LNCAP (cell line): ENCODE measurements at regions not wholly inside any gene's neighbourhood (a gene's known extent, or its start where the extent isn't known, plus 50 kb on each side); places are given as distances from the start of the nearest gene placed in this dataset.

ENCODE experiments used
- TF ChIP-seq, protein P1 (sequence below): fragments of 450-650 bp; IDR thresholded peaks from 2 replicates; pipeline ENCODE4 v1.5.1; 2017; ENCODE audit warnings: mild to moderate bottlenecking

DNA sequence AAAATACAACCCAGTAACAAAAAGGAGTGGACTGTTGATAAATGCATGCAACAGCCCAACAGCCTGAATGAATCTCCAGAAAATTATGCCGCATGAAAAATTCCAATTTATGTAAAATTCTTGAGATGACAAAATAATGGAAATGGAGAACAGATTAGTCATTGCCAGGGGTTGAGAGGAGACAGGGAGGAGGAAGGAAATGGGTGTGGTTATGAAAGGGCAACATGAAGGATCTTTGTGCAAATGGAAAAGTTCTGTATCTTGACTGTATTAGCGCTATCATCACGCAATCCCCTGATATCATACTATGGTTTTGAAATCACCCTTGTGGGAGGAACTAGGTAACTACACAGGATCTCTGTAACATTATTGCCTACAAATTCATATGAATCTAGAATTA lies 1058.3 kb upstream of the RBFOX1 start:
- TF ChIP-seq, protein P1, sequence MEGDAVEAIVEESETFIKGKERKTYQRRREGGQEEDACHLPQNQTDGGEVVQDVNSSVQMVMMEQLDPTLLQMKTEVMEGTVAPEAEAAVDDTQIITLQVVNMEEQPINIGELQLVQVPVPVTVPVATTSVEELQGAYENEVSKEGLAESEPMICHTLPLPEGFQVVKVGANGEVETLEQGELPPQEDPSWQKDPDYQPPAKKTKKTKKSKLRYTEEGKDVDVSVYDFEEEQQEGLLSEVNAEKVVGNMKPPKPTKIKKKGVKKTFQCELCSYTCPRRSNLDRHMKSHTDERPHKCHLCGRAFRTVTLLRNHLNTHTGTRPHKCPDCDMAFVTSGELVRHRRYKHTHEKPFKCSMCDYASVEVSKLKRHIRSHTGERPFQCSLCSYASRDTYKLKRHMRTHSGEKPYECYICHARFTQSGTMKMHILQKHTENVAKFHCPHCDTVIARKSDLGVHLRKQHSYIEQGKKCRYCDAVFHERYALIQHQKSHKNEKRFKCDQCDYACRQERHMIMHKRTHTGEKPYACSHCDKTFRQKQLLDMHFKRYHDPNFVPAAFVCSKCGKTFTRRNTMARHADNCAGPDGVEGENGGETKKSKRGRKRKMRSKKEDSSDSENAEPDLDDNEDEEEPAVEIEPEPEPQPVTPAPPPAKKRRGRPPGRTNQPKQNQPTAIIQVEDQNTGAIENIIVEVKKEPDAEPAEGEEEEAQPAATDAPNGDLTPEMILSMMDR: no peak

DNA sequence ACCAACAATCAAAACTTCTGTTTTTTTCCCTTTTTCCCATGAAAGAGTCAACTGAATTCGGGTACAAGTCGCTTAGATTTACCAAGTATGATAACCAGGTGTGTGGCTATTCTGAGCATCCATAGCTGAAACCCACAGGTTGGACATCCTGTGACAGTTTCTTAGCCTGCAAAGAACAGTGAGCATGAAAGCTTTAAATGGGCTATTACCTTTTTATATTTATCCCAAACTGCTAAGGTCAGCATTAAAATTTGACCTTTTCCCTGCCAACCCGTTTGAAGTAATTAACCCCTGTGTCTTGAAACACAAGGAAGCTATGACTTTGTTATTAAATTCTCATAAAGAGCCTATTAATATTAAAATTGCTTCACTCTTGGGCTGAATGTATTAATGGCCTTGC lies 1065.0 kb upstream of the RBFOX1 start:
- TF ChIP-seq, protein P1: no peak

DNA sequence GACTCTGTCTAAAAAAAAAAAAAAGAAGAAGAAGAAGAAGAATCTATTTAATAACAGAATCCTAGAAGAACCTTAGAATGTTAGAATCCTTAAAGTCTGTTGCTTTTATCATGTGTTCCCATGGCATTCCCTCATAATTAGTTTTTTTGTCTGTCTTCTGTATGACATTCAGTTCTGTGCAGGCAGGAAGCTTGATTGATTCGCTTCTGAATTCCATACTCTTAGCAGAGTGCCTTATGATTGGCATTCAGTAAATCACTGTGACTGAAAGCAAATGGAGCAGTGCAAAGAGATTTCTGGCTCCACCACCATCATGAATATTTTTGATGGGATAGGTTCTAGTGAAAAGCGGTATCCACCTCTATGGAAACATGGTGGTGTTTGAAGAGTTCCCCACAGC lies 1065.9 kb upstream of the RBFOX1 start:
- TF ChIP-seq, protein P1: no peak

DNA sequence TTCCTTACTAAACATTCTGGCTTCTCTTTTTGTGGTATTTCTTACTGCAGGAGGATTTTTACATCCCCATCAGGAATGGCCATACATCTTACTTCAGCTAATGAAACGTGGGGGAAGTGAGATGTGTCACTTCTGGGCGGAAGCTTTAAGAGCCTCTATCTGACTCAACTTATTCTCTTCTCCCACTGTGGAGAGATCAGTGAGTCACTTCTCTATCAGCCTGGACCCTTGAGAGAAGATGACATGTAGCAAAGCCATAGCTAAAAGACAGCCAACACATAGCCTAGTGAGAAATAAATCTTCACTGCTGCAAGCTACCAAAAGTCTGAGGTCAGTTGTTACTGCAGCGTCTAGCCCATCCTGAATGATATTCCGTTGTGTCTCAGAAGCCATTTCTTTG lies 1066.7 kb upstream of the RBFOX1 start:
- TF ChIP-seq, protein P1: no peak

DNA sequence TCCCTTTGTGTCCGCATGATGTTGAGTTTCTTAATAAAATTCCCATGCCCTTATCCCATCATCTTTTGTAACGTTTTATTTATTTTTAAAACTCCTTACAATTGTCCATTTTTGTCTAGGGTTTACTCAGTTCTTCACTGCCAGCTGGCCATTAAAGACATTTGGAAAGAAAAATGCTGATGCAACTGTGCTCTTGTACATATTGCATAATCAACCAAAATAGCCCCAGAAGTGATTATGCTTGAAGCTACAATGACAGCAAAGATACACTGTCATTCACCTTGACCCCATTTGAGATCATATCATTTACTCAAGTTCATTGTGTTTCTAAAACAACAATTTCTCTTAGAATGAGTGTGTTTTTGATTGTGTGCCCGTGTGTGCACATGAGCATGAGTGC lies 1074.6 kb upstream of the RBFOX1 start:
- TF ChIP-seq, protein P1: no peak

DNA sequence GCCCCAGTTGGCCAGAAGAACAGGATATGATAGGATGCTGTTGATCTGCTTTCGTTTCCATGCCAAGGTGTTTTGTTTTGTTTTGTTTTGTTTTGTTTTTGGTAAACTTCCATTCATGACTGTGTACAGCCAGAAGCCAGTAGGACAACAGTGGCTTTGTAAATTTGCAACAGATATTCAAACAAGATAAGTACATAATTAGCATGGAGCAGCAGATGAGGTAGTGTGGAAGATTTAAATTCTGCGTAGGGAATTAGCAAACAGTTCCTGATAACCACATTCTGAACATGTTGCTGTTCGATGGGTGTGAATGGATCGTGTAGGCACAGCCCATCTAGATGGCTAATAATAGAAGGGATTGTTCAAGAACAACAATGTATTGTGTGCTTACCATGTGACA lies 1080.1 kb upstream of the RBFOX1 start:
- TF ChIP-seq, protein P1: no peak

DNA sequence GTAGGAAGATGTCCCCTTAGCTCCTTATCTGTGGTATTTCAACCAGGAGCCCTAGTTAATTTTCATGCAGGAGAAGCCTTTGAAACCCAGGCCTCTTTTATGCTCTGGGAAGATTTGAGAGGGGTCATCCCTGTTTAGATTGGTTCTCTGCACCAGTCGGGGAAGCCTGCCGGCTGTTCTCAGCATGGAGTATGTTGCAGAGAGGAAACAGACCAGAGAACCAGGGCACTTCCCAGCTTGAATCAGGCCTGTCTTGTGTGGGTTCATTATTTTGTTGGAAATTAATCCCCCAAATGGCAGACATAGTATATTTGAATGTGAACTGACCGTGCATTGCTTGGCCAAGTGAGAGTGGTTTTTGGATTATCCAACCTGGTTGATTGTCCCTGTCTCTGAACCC lies 1082.1 kb upstream of the RBFOX1 start:
- TF ChIP-seq, protein P1: no peak

DNA sequence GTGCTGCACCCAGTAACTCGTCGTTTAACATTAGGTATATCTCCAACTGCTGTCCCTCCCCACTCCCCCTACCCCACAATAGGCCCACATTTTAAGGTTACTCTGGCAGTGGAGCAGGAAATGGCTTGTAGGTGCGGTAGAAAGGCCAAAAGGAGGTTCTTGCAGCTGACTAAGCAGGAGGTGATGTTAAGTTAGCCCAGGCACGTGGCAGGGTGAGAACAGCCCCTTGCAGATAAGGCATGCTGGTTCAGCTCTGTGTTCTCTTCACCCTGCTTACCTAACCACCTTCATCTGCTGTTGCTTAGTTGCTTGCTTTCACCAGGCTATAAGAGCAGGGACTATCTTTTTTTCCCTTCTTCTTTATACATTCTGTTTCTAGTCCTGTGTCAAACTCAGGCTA lies 1082.8 kb upstream of the RBFOX1 start:
- TF ChIP-seq, protein P1: no peak
